ENCODE measurements at regions not wholly inside any gene's neighbourhood (a gene's known extent, or its start where the extent isn't known, plus 50 kb on each side); places are given as distances from the start of the nearest gene placed in this dataset.

- DNase-seq: peak; percentile 13
Observed at GRCh38 chr19:27794494-27795042, 1418.4 kb downstream of the UQCRFS1 start.

DNA sequence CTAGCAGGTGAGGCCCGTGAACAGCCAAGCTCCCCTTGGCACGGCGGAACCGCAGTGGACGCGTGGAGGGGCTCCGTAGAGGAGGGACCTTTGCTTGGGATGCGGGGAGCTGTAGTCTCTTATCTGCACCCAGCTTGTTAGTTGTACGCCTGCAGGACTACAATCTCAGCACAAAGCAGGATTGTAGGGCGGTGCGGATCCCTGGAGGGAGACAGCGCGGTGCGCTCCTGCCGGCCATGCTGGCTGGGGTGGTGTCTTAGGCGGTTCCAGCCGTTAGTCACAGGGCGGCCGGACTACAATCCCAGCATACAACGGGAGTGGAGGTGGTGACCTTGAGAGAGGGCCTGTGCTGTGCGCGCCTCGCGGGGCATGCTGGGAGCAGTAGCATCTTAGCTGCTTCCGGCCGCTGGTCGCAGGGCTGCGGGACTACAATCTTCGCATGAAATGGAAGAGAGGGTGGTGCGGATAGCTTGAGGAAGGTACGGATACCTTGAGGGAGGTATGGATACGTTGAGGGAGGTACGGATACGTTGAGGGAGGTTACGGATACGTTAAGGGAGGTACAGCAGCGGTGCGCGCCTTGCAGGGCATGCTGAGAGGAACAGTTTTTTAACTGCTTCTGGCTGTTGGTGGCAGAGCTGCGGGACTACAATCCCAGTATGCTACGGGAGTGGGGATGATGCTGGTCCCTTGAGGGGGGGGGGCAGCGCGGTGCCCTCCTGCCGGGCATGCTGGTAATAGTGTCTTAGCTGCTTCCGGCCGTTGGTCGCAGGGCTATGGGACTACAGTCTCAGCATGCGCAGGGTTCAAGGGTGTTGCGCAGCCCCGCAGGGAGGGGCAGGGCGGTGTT is 1419.1 kb downstream of the UQCRFS1 start:
- DNase-seq: peak; percentile 92

DNA sequence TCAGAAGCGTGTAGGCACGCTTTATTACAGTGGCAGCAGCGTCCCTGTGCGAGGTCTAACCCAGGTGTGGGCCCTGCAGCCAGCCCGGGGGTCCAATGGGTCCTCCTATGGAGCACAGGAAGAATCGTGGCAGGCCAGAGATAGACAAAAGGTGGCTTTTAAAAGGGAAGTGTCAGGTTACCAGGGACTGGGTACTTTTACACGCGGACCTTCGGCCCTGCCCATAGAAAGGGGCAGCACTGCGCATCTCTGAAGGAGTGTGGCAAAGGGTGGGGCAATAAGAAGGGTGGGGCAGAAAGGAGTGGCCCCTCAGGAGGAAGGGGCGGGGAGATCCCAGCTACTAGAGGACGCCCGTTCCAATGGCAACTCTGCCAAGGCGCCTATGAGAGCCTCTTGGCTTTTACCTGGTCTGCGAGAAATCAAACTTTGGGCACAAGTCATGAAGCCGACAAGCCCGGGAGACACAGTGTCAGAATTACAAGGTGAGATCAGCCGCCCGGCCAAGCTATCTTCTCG is 1419.8 kb downstream of the UQCRFS1 start:
- DNase-seq: peak; percentile 72

- no peak for DNase-seq
Observed at GRCh38 chr19:27792576-27793127, 1420.3 kb downstream of the UQCRFS1 start.

DNA sequence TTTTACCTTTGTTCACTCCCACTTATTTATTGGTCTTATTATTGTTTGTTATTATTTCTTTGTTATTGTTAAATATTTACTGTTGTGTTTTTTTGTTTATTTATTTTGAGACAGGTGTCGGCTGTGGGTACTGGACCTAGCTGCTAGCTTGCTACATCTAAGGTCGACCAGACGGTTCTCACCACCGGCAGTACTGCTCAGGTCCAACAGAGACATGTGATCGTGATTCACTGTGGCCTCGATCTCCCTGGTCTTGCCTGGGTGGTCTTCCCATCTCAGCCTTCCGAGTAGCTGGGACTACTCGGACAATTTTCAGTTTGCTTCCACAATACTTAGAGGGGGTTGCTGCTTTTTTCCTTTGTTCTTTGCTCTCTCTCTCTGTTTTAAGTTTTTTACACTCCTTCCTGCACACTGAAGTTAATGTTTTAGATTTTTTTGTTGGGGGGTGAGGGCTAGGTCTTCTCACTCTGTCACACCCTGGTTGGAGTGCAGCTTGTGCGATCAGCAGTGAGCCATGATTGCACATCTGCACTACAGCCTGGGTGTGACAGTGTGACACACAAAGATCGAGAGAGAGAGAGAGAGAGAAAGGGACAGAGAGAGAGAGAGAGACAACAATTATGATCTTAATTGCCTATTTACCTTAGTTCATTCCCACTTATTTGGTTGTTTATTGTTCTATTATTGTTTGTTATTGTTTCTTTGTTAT is 1432.4 kb downstream of the UQCRFS1 start:
- no peak for DNase-seq

DNA sequence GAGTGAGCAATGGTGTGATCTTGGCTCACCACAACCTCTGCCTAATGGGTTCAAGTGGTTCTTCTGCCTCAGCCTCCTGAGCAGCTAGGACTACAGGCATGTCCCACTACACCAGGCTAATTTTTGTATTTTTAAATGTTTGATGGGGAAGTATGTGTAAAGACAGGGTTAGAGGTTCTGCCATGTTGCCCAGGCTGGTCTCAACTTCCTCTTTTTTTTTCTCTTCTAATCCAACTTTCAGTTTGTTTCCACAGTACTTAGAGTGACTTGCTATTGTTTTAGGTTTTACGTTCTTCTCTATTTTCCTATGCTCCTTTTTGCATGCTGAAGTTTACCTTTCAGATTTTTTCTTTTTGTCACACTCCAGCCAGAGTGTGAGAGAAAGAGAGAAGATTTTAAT is 1433.0 kb downstream of the UQCRFS1 start:
- DNase-seq: no peak

GRCh38 chr19:27777726-27778125 is 1435.2 kb downstream of the UQCRFS1 start:
- DNase-seq: no peak

DNA sequence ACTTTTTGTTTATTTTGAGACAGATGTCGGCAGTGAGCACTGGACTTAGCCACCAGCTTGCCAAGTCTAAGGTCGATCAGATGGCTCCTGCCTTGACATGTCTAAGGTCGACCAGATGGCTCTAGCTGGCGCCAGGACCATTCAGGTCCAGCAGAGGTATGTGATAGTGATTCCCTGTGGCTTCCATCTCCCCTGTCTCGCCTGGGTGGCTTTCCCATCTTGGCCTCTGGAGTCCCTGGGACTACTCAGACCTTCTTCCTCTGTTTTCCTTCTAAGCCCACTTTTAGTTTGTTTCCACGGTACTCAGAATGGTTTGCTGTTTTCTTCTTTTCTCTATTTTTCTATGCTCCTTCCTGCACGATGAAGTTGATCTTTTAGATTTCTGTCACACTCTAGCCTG is 1435.7 kb downstream of the UQCRFS1 start:
- no peak for DNase-seq

- no peak for DNase-seq
Observed at GRCh38 chr19:27776524-27776923, 1436.4 kb downstream of the UQCRFS1 start.

GRCh38 chr19:27776020-27776419 is 1436.9 kb downstream of the UQCRFS1 start:
- no peak for DNase-seq

- no peak for DNase-seq
Observed at GRCh38 chr19:27775395-27775794, 1437.6 kb downstream of the UQCRFS1 start.

GRCh38 chr19:27774827-27775226 is 1438.1 kb downstream of the UQCRFS1 start:
- no peak for DNase-seq

DNA sequence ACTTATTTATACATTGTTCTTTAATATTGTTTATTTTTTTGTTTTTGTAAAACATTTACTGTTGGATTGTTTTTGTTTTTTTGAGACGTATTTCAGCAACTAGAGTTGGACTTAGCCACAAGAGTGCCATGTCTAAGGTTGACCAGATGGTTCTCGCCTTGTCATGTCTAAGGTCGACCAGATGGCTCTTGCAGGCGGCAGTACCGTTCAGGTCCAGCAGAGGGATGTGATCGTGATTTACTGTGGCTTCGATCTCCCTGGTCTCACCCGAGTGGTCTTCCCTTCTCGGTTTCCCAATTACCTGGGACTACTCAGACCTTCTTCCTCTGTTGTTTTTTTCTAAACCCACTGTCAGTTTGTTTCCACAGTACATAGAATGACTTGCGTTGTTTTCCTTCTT is 1438.6 kb downstream of the UQCRFS1 start:
- no peak for DNase-seq

DNA sequence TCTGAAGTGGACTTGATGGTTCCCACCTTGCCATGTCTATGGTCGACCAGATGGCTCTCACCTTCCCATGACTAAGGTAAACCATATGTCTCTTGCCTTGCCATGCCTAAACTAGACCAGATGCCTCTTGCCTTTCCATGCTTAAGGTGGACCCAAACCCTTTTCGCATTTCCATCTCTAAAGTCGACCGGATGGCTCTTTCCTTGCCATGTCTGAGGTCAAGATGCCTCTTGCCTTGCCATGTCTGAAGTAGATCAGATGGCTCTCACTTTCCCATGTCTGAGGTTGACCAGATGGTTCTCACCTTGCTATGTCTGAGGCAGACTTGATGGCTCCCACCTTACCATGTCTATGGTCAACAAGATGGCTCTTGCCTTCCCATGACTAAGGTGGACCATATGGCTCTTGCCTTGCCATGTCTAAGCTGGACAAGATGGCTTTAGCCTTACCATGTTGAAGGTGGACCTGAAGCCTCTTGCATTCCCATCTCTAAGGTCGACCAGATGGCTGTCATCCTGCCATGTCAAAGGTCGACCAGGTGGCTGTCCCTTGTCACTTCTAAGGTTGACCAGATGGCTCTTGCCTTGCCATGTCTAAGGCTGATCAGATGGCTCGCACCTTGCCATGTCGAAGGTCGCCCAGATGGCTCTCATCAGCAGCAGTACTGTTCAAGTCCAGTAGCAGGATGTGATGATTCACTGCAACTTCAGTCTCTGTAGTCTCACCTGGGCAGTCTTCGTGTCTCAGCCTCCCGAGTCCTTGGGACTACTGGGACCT is 1439.4 kb downstream of the UQCRFS1 start:
- DNase-seq: no peak

- DNase-seq: no peak
Observed at GRCh38 chr19:27772059-27772458, 1440.9 kb downstream of the UQCRFS1 start.

- no peak for DNase-seq
Observed at GRCh38 chr19:27770095-27770494, 1442.9 kb downstream of the UQCRFS1 start.

DNA sequence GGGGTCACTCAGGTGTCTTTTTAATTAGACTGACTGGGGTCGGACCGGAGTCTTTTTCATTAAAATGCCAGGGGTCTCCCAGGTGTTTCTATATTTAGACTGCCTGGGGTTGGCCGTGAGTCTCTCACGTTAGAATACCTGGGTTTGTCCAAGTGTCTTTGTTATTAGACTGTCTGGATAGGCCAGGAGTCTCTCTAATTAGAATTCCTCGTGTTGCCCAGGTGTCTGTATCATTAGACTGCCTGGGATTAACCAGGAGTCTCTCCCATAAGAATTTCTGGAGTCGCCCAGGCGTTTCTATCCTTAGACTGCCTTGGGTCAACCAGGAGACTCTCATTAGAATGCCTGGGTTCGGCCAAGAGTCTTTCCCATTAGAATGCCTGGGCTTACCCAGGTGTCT is 1445.7 kb downstream of the UQCRFS1 start:
- no peak for DNase-seq

DNA sequence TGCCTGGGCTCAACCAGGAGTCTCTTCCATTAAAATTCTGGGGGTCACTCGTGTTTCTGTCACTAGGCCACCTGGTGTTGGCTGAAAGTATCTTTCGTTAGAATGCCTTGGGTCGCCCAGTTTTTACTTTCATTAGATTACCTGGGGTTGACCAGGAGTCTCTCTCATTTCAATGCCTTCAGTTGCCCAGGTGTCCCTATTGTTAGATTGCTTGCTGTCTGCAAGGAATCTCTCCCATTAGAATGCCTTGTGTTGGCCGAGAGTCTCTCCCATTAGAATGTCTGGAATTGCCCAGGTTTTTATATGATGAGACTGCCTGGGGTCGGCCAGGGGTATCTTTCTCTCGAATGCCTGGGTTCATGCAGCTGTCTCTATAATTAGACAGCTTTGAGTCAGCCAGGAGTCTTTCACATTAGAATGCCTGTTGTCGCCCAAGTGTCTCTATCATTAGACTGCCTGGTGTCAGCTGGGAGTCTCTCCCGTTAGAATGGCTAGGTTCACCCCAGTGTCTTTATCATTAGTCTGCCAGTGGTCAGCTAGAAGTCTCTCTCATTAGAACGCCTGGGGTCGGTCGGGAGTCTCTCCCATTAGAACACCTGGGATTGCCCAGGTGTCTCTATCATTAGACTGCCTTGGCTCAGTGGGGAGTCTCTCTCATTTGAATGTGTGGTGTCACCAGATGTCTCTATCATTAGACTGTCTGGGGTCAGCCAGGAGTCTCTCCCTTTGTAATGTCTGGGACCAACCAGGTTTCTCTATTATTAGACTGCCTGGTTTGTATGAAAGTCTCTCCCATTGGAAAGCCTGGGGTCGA is 1446.8 kb downstream of the UQCRFS1 start:
- no peak for DNase-seq

- no peak for DNase-seq
Observed at GRCh38 chr19:27765397-27765796, 1447.6 kb downstream of the UQCRFS1 start.

DNA sequence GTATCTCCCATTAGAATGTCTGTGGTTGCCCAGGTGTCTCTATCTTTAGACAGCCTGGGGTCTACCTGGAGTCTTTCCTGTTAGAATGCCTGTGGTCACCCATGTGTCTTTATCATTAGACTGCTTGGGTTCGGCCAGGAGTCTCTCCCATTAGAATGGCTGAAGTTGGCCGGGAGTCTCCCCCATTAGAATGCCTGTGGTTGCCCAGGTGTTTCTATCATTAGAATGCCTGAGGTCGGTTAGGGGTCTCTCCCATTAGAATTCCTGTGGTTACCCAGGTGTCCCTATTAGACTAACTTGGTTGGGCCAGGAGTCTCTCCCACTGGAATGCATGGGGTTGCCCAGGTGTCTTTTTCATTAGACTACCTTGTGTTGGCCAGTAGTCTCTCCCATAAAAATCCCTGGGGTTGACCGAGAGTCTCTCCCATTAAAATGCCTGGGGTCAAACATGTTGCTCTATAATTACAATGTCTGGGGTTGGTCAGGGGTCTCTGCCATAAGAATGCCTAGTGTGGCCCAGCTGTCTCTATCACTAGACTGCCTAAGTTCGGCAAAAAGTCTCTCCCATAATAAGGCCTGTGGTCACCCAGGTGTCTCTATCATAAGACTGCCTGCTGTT is 1448.7 kb downstream of the UQCRFS1 start:
- DNase-seq: no peak

GRCh38 chr19:27762933-27763332 is 1450.0 kb downstream of the UQCRFS1 start:
- DNase-seq: no peak

Data from fibroblast of skin of abdomen (primary cell).